ENCODE measurements at regions not wholly inside any gene's neighbourhood (a gene's known extent, or its start where the extent isn't known, plus 50 kb on each side); places are given as distances from the start of the nearest gene placed in this dataset.

DNA sequence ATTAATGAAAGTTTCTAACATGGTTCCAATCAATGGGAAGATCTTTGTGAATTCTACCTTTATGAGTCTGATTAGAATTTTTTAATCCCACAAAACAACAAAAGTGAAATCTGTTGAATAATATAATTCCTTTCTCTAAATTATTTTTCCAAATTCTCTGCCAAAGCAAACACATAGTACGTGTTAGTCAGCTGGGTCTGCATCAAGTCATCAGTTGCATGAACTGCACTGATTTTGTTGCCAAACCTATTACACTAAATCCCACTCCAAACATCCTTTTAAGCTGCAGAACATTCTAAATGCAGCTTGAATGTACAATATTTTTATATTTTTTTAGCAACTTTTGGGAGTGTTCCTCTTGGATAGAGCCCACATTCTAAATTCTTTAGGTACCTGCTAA, 199.0 kb upstream of the HSF2 start:
- H3K4me3 ChIP-seq (ENCODE audit: low read length in 3 of 3) = no peak overlapping the region
- no peaks in the 10 kb centered on the region for H3K9me3 ChIP-seq (ENCODE audit: control insufficient read depth in 2 of 3, insufficient read depth in 1 of 3, low read length in 3 of 3)
- DNase-seq (no peak), FAIRE-seq (no peak)
- TF ChIP-seq CTCF (IDR thresholded peaks at IDR 0.05; ENCODE audit: borderline replicate concordance, extremely low read depth, insufficient read depth) = no peak
- H3K27me3 ChIP-seq (ENCODE audit: control insufficient read depth, insufficient read depth, low read length) = no peaks in the 10 kb centered on the region
- H3K36me3 ChIP-seq (ENCODE audit: control insufficient read depth in 2 of 3, insufficient read depth in 3 of 3, low read length in 3 of 3) = no peaks in the 10 kb centered on the region
- intact Hi-C loops (cut with DNase I) = no loop called here
- H3K9ac ChIP-seq (ENCODE audit: low read length in 3 of 3) = no peak overlapping the region
- no peaks in the 10 kb centered on the region for H3K4me1 ChIP-seq (ENCODE audit: control insufficient read depth in 2 of 3, insufficient read depth in 2 of 3, low read depth in 1 of 3, low read length in 3 of 3)
- no peak overlapping the region for H3K27ac ChIP-seq (ENCODE audit: low read depth in 2 of 2, low read length in 2 of 2)

- H3K4me1 ChIP-seq (ENCODE audit: control insufficient read depth in 2 of 3, insufficient read depth in 2 of 3, low read depth in 1 of 3, low read length in 3 of 3) = no peaks in the 10 kb centered on the region
- H3K27me3 ChIP-seq (ENCODE audit: control insufficient read depth, insufficient read depth, low read length) = no peaks in the 10 kb centered on the region
- DNase-seq (peak in 1 of 5 donors; percentile 37), FAIRE-seq (no peak)
- intact Hi-C loops (cut with DNase I) = no loop called here
- no peaks in the 10 kb centered on the region for H3K9me3 ChIP-seq (ENCODE audit: control insufficient read depth in 2 of 3, insufficient read depth in 1 of 3, low read length in 3 of 3)
- H3K36me3 ChIP-seq (ENCODE audit: control insufficient read depth in 2 of 3, insufficient read depth in 3 of 3, low read length in 3 of 3) = no peaks in the 10 kb centered on the region
- TF ChIP-seq CTCF (IDR thresholded peaks at IDR 0.05; ENCODE audit: borderline replicate concordance, extremely low read depth, insufficient read depth) = no peak
- H3K27ac ChIP-seq (ENCODE audit: low read depth in 2 of 2, low read length in 2 of 2) = no peak overlapping the region
- no peak overlapping the region for H3K4me3 ChIP-seq (ENCODE audit: low read length in 3 of 3)
- H3K9ac ChIP-seq (ENCODE audit: low read length in 3 of 3) = no peak overlapping the region
Measured at GRCh38 chr6:122202576-122203137, 196.8 kb upstream of the HSF2 start.

GRCh38 chr6:122207061-122207460, 192.4 kb upstream of the HSF2 start:
- no peaks in the 10 kb centered on the region for H3K9me3 ChIP-seq (ENCODE audit: control insufficient read depth in 2 of 3, insufficient read depth in 1 of 3, low read length in 3 of 3)
- H3K27me3 ChIP-seq (ENCODE audit: control insufficient read depth, insufficient read depth, low read length) = no peaks in the 10 kb centered on the region
- intact Hi-C loops (cut with DNase I) = no loop called here
- H3K4me3 ChIP-seq (ENCODE audit: low read length in 3 of 3) = no peak overlapping the region
- H3K9ac ChIP-seq (ENCODE audit: low read length in 3 of 3) = no peak overlapping the region
- H3K36me3 ChIP-seq (ENCODE audit: control insufficient read depth in 2 of 3, insufficient read depth in 3 of 3, low read length in 3 of 3) = no peaks in the 10 kb centered on the region
- FAIRE-seq = no peak
- H3K27ac ChIP-seq (ENCODE audit: low read depth in 2 of 2, low read length in 2 of 2) = no peak overlapping the region
- DNase-seq = no peak
- H3K4me1 ChIP-seq (ENCODE audit: control insufficient read depth in 2 of 3, insufficient read depth in 2 of 3, low read depth in 1 of 3, low read length in 3 of 3) = no peaks in the 10 kb centered on the region
- no peak for TF ChIP-seq CTCF (IDR thresholded peaks at IDR 0.05; ENCODE audit: borderline replicate concordance, extremely low read depth, insufficient read depth)

DNA sequence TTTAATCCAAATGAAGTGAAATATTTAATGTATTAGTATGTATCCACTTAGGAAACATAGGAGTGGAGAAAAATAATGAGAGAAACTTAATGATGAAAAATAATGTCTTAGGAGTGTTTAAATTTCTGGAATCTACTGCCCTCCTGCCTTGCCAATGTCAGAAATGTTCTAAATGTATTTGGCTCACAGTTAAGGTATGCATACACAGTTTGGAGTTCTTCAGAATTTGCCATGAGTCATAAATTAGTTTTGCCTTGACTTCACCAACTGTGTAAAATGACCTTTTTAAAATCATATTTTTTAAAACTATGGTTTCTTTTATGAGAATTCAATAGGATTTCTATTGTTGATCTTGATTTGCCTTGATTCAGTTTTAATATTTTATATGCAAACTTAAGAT, 191.7 kb upstream of the HSF2 start:
- H3K9me3 ChIP-seq (ENCODE audit: control insufficient read depth in 2 of 3, insufficient read depth in 1 of 3, low read length in 3 of 3) = no peaks in the 10 kb centered on the region
- DNase-seq = no peak

More for the DNA sequence above, 191.7 kb upstream of the HSF2 start:
- no peaks in the 10 kb centered on the region for H3K27me3 ChIP-seq (ENCODE audit: control insufficient read depth, insufficient read depth, low read length)
- no peak for FAIRE-seq
- no peak overlapping the region for H3K27ac ChIP-seq (ENCODE audit: low read depth in 2 of 2, low read length in 2 of 2)
- intact Hi-C loops (cut with DNase I) = no loop called here
- TF ChIP-seq CTCF (IDR thresholded peaks at IDR 0.05; ENCODE audit: borderline replicate concordance, extremely low read depth, insufficient read depth) = no peak
- H3K4me1 ChIP-seq (ENCODE audit: control insufficient read depth in 2 of 3, insufficient read depth in 2 of 3, low read depth in 1 of 3, low read length in 3 of 3) = no peaks in the 10 kb centered on the region
- H3K4me3 ChIP-seq (ENCODE audit: low read length in 3 of 3) = no peak overlapping the region
- no peaks in the 10 kb centered on the region for H3K36me3 ChIP-seq (ENCODE audit: control insufficient read depth in 2 of 3, insufficient read depth in 3 of 3, low read length in 3 of 3)
- no peak overlapping the region for H3K9ac ChIP-seq (ENCODE audit: low read length in 3 of 3)
